IPS-20b (cell line): ENCODE measurements at regions not wholly inside any gene's neighbourhood (a gene's known extent, or its start where the extent isn't known, plus 50 kb on each side); places are given as distances from the start of the nearest gene placed in this dataset.

Experiments used
- H3K27ac ChIP-seq: one replicate; pipeline ENCODE4 v1.5.1; 2013; ENCODE audit warnings: low read length
- H3K27me3 ChIP-seq: 2 replicates; pipeline ENCODE4 v1.6.1; 2013; ENCODE audit warnings: mild to moderate bottlenecking, low read length, inconsistent platforms; ENCODE audit not compliant: insufficient read depth
- H3K36me3 ChIP-seq: 2 replicates; pipeline ENCODE4 v1.6.1; 2013; ENCODE audit warnings: low read depth, mild to moderate bottlenecking, inconsistent platforms, low read length, moderate library complexity; ENCODE audit not compliant: insufficient read depth
- H3K4me1 ChIP-seq: 2 replicates; pipeline ENCODE4 v1.6.1; 2013; ENCODE audit warnings: mild to moderate bottlenecking, control low read depth, inconsistent platforms, low read length, moderate library complexity; ENCODE audit not compliant: insufficient read depth
- H3K4me3 ChIP-seq: 2 replicates; pipeline ENCODE4 v1.5.1; 2013; ENCODE audit warnings: mild to moderate bottlenecking, low read length, inconsistent platforms
- H3K9ac ChIP-seq: 2 replicates; pipeline ENCODE4 v1.6.1; 2013; ENCODE audit warnings: low read depth, mild to moderate bottlenecking, inconsistent platforms, low read length, moderate library complexity
- H3K9me3 ChIP-seq: 2 replicates; pipeline ENCODE4 v1.6.1; 2013; ENCODE audit warnings: mild to moderate bottlenecking, low read depth, low read length, inconsistent platforms; ENCODE audit not compliant: insufficient read depth

- no peaks in the 10 kb centered on the region for H3K9me3 ChIP-seq
- H3K27me3 ChIP-seq: no peaks in the 10 kb centered on the region
- H3K4me3 ChIP-seq: no peak overlapping the region
- H3K36me3 ChIP-seq: no peaks in the 10 kb centered on the region
- H3K9ac ChIP-seq: no peak overlapping the region
- peaks cover 4% of the 10 kb centered on the region; the same call in 1 of the 2 replicates for H3K4me1 ChIP-seq
- H3K27ac ChIP-seq: no peak overlapping the region
Measured at GRCh38 chr3:115363071-115363470, 216.0 kb upstream of the ZBTB20 start.

- H3K27ac ChIP-seq: no peak overlapping the region
- no peaks in the 10 kb centered on the region for H3K9me3 ChIP-seq
- no peak overlapping the region for H3K4me3 ChIP-seq
- H3K27me3 ChIP-seq: no peaks in the 10 kb centered on the region
- no peaks in the 10 kb centered on the region for H3K4me1 ChIP-seq
- H3K9ac ChIP-seq: no peak overlapping the region
- no peaks in the 10 kb centered on the region for H3K36me3 ChIP-seq
Measured at GRCh38 chr3:115369021-115369420, 221.9 kb upstream of the ZBTB20 start.

GRCh38 chr3:115375362-115375761 is 228.3 kb upstream of the ZBTB20 start:
- Histone ChIP-seq H3K27ac (no peak overlapping the region), H3K9ac (no peak overlapping the region)

GRCh38 chr3:115380883-115381572 is 233.9 kb upstream of the ZBTB20 start:
- no peak overlapping the region for H3K27ac ChIP-seq

More at GRCh38 chr3:115375362-115375761, 228.3 kb upstream of the ZBTB20 start:
- Histone ChIP-seq H3K4me1 (no peaks in the 10 kb centered on the region), H3K9me3 (no peaks in the 10 kb centered on the region), H3K4me3 (no peak overlapping the region), H3K27me3 (no peaks in the 10 kb centered on the region), H3K36me3 (no peaks in the 10 kb centered on the region)

GRCh38 chr3:115381573-115381912 is 234.5 kb upstream of the ZBTB20 start:
- H3K36me3 ChIP-seq: no peaks in the 10 kb centered on the region
- H3K27ac ChIP-seq: no peak overlapping the region
- no peaks in the 10 kb centered on the region for H3K27me3 ChIP-seq
- H3K9ac ChIP-seq: no peak overlapping the region
- no peaks in the 10 kb centered on the region for H3K9me3 ChIP-seq
- H3K4me1 ChIP-seq: peaks cover 5% of the 10 kb centered on the region; the same call in 1 of the 2 replicates
- H3K4me3 ChIP-seq: no peak overlapping the region

More at GRCh38 chr3:115380883-115381572, 233.9 kb upstream of the ZBTB20 start:
- H3K9me3 ChIP-seq: no peaks in the 10 kb centered on the region
- H3K4me3 ChIP-seq: no peak overlapping the region
- H3K27me3 ChIP-seq: no peaks in the 10 kb centered on the region
- no peak overlapping the region for H3K9ac ChIP-seq
- H3K4me1 ChIP-seq: peaks cover 3% of the 10 kb centered on the region; the same call in 1 of the 2 replicates
- no peaks in the 10 kb centered on the region for H3K36me3 ChIP-seq

- Histone ChIP-seq H3K4me3 (no peak overlapping the region), H3K36me3 (no peaks in the 10 kb centered on the region), H3K27me3 (no peaks in the 10 kb centered on the region), H3K27ac (no peak overlapping the region), H3K9ac (no peak overlapping the region), H3K9me3 (no peaks in the 10 kb centered on the region), H3K4me1 (peaks cover 5% of the 10 kb centered on the region; the same call in 1 of the 2 replicates)
Measured at GRCh38 chr3:115381931-115382330, 234.8 kb upstream of the ZBTB20 start.

- H3K36me3 ChIP-seq: no peaks in the 10 kb centered on the region
- no peak overlapping the region for H3K4me3 ChIP-seq
- no peaks in the 10 kb centered on the region for H3K27me3 ChIP-seq
- no peak overlapping the region for H3K9ac ChIP-seq
- H3K27ac ChIP-seq: no peak overlapping the region
- peaks cover 5% of the 10 kb centered on the region; the same call in 1 of the 2 replicates for H3K4me1 ChIP-seq
- H3K9me3 ChIP-seq: no peaks in the 10 kb centered on the region
Measured at GRCh38 chr3:115384381-115384780, 237.3 kb upstream of the ZBTB20 start.

- no peak overlapping the region for H3K27ac ChIP-seq
Measured at GRCh38 chr3:115385774-115386730, 237.3 kb upstream of the GAP43 start.

GRCh38 chr3:115388166-115388565 is 235.1 kb upstream of the GAP43 start:
- H3K9me3 ChIP-seq: no peaks in the 10 kb centered on the region
- no peaks in the 10 kb centered on the region for H3K27me3 ChIP-seq
- no peak overlapping the region for H3K4me3 ChIP-seq
- H3K9ac ChIP-seq: no peak overlapping the region
- no peaks in the 10 kb centered on the region for H3K36me3 ChIP-seq
- H3K4me1 ChIP-seq: peaks cover 11% of the 10 kb centered on the region
- H3K27ac ChIP-seq: no peak overlapping the region

More at GRCh38 chr3:115385774-115386730, 237.3 kb upstream of the GAP43 start:
- Histone ChIP-seq H3K27me3 (no peaks in the 10 kb centered on the region), H3K4me3 (no peak overlapping the region), H3K9ac (no peak overlapping the region), H3K4me1 (peaks cover 8% of the 10 kb centered on the region), H3K36me3 (no peaks in the 10 kb centered on the region), H3K9me3 (no peaks in the 10 kb centered on the region)

GRCh38 chr3:115388811-115389210 is 234.5 kb upstream of the GAP43 start:
- no peak overlapping the region for H3K4me3 ChIP-seq
- H3K9me3 ChIP-seq: no peaks in the 10 kb centered on the region
- H3K9ac ChIP-seq: no peak overlapping the region
- H3K27me3 ChIP-seq: no peaks in the 10 kb centered on the region
- H3K4me1 ChIP-seq: peaks cover 11% of the 10 kb centered on the region
- H3K36me3 ChIP-seq: no peaks in the 10 kb centered on the region
- H3K27ac ChIP-seq: no peak overlapping the region

- no peak overlapping the region for H3K4me3 ChIP-seq
- H3K27ac ChIP-seq: no peak overlapping the region
- peaks cover 11% of the 10 kb centered on the region; the same call in 1 of the 2 replicates for H3K4me1 ChIP-seq
Measured at GRCh38 chr3:115396801-115397200, 226.5 kb upstream of the GAP43 start.

More at GRCh38 chr3:115396801-115397200, 226.5 kb upstream of the GAP43 start:
- Histone ChIP-seq H3K9ac (no peak overlapping the region), H3K27me3 (no peaks in the 10 kb centered on the region), H3K36me3 (no peaks in the 10 kb centered on the region), H3K9me3 (no peaks in the 10 kb centered on the region)
